ENCODE measurements at regions not wholly inside any gene's neighbourhood (a gene's known extent, or its start where the extent isn't known, plus 50 kb on each side); places are given as distances from the start of the nearest gene placed in this dataset.
A peak's percentile ranks its signal among the peaks of the same experiment; 100 is the strongest.

- Mint-ChIP-seq H3K27me3 (ENCODE audit: low read depth) (peaks cover 57% of the 10 kb centered on the region), H3K4me3 (no peak overlapping the region), H3K27ac (no peak overlapping the region), H3K4me1 (peaks cover 8% of the 10 kb centered on the region), H3K9me3 (no peaks in the 10 kb centered on the region), H3K36me3 (no peaks in the 10 kb centered on the region)
- no peak for TF ChIP-seq CTCF (IDR thresholded peaks at IDR 0.05; ENCODE audit: unreplicated experiment)
- no peak for DNase-seq (ENCODE audit: low spot score in 2 of 2, unreplicated experiment in 2 of 2)
These were observed 73.4 kb upstream of the PAK5 start for GRCh38 chr20:9912290-9912689.

- Mint-ChIP-seq H3K9me3 (no peaks in the 10 kb centered on the region), H3K36me3 (no peaks in the 10 kb centered on the region), H3K4me3 (no peak overlapping the region), H3K27ac (no peak overlapping the region), H3K4me1 (peaks cover under 1% of the 10 kb centered on the region), H3K27me3 (ENCODE audit: low read depth) (peaks cover 64% of the 10 kb centered on the region)
- DNase-seq (ENCODE audit: low spot score in 2 of 2, unreplicated experiment in 2 of 2) = no peak
- no peak for TF ChIP-seq CTCF (IDR thresholded peaks at IDR 0.05; ENCODE audit: unreplicated experiment)
These were observed 72.6 kb upstream of the PAK5 start for GRCh38 chr20:9911519-9911918.

- no peak for TF ChIP-seq CTCF (IDR thresholded peaks at IDR 0.05; ENCODE audit: unreplicated experiment)
- Mint-ChIP-seq H3K4me1 (no peaks in the 10 kb centered on the region), H3K4me3 (no peak overlapping the region), H3K9me3 (no peaks in the 10 kb centered on the region), H3K27ac (no peak overlapping the region), H3K27me3 (ENCODE audit: low read depth) (peaks cover 69% of the 10 kb centered on the region), H3K36me3 (no peaks in the 10 kb centered on the region)
- DNase-seq (ENCODE audit: low spot score in 2 of 2, unreplicated experiment in 2 of 2) = no peak
These were observed 70.3 kb upstream of the PAK5 start for GRCh38 chr20:9909167-9909566.

GRCh38 chr20:9903048-9903655 is 64.3 kb upstream of the PAK5 start:
- H3K4me1 Mint-ChIP-seq = no peaks in the 10 kb centered on the region
- peak; percentile 54 for TF ChIP-seq CTCF (IDR thresholded peaks at IDR 0.05; ENCODE audit: unreplicated experiment)
- DNase-seq (ENCODE audit: low spot score in 2 of 2, unreplicated experiment in 2 of 2) = no peak
- no peaks in the 10 kb centered on the region for H3K36me3 Mint-ChIP-seq
- H3K9me3 Mint-ChIP-seq = peaks cover 5% of the 10 kb centered on the region
- H3K27me3 Mint-ChIP-seq (ENCODE audit: low read depth) = peaks cover 78% of the 10 kb centered on the region
- H3K4me3 Mint-ChIP-seq = no peak overlapping the region
- H3K27ac Mint-ChIP-seq = no peak overlapping the region

- H3K9me3 Mint-ChIP-seq = peaks cover 11% of the 10 kb centered on the region
- H3K27me3 Mint-ChIP-seq (ENCODE audit: low read depth) = peaks cover 10% of the 10 kb centered on the region
- H3K36me3 Mint-ChIP-seq = no peaks in the 10 kb centered on the region
- H3K27ac Mint-ChIP-seq = no peak overlapping the region
- H3K4me1 Mint-ChIP-seq = no peaks in the 10 kb centered on the region
- TF ChIP-seq CTCF (IDR thresholded peaks at IDR 0.05; ENCODE audit: unreplicated experiment) = no peak
- DNase-seq (ENCODE audit: low spot score in 2 of 2, unreplicated experiment in 2 of 2) = no peak
- H3K4me3 Mint-ChIP-seq = no peak overlapping the region
These were observed 50.5 kb upstream of the PAK5 start for GRCh38 chr20:9889270-9889981.
